ENCODE measurements at regions not wholly inside any gene's neighbourhood (a gene's known extent, or its start where the extent isn't known, plus 50 kb on each side); places are given as distances from the start of the nearest gene placed in this dataset.

DNA sequence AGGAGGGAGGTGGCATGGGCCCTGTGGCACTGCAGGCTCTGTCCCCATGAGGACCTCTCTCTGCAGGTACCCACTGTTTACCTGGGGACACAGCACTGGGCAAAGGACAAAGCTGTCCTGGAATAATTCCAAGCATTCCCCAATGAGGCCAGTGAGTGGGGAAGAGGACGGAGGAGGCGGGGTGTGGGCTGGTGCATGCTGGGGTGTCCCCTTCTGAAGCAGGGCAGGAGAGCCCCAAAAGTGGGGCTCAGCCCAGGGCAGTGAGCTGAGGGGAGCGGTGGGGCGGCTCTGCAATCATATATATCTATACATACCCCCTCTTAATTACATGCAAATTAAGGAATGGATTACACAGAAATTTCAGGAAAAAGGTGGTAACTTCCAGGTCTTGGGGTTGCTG lies 315.8 kb downstream of the ADGRD1 start:
- TF ChIP-seq, protein P1, sequence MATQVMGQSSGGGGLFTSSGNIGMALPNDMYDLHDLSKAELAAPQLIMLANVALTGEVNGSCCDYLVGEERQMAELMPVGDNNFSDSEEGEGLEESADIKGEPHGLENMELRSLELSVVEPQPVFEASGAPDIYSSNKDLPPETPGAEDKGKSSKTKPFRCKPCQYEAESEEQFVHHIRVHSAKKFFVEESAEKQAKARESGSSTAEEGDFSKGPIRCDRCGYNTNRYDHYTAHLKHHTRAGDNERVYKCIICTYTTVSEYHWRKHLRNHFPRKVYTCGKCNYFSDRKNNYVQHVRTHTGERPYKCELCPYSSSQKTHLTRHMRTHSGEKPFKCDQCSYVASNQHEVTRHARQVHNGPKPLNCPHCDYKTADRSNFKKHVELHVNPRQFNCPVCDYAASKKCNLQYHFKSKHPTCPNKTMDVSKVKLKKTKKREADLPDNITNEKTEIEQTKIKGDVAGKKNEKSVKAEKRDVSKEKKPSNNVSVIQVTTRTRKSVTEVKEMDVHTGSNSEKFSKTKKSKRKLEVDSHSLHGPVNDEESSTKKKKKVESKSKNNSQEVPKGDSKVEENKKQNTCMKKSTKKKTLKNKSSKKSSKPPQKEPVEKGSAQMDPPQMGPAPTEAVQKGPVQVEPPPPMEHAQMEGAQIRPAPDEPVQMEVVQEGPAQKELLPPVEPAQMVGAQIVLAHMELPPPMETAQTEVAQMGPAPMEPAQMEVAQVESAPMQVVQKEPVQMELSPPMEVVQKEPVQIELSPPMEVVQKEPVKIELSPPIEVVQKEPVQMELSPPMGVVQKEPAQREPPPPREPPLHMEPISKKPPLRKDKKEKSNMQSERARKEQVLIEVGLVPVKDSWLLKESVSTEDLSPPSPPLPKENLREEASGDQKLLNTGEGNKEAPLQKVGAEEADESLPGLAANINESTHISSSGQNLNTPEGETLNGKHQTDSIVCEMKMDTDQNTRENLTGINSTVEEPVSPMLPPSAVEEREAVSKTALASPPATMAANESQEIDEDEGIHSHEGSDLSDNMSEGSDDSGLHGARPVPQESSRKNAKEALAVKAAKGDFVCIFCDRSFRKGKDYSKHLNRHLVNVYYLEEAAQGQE (IDR thresholded peaks at IDR 0.05; ENCODE audit: insufficient read depth in 1 of 2, low read depth in 2 of 2, low read length in 2 of 2) = no peak
- TF ChIP-seq FOXP2 (optimal IDR thresholded peaks at IDR 0.05; ENCODE audit: borderline replicate concordance, extremely low read depth, extremely low read length, insufficient read depth) (no peak), POLR2AphosphoS5 (IDR thresholded peaks at IDR 0.05; ENCODE audit: low read depth, low read length) (no peak), TAF1 (IDR thresholded peaks at IDR 0.05; ENCODE audit: borderline replicate concordance, insufficient read depth, low read length) (no peak), SIN3A (IDR thresholded peaks at IDR 0.05; ENCODE audit: borderline replicate concordance, insufficient read depth, low read length) (no peak)

DNA sequence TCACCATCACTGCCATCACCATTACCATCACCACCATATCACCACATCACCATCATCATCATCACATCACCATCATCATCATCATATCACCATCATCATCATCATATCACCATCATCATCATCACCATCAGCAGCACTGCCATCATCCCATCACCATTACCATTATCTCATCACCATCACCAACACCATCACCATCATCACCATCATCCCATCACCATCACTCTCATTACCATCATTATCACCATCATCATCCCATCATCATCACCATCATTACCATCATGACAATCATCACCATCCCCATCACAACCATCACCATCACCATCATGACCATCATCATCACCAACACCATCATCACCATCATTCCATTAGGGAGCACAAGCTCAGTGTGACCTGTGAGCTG lies 318.0 kb downstream of the ADGRD1 start:
- no peak for TF ChIP-seq TAF1 (IDR thresholded peaks at IDR 0.05; ENCODE audit: borderline replicate concordance, insufficient read depth, low read length)
- TF ChIP-seq, protein P1 (IDR thresholded peaks at IDR 0.05; ENCODE audit: insufficient read depth in 1 of 2, low read depth in 2 of 2, low read length in 2 of 2) = no peak
- no peak for TF ChIP-seq FOXP2 (optimal IDR thresholded peaks at IDR 0.05; ENCODE audit: borderline replicate concordance, extremely low read depth, extremely low read length, insufficient read depth)
- no peak for TF ChIP-seq SIN3A (IDR thresholded peaks at IDR 0.05; ENCODE audit: borderline replicate concordance, insufficient read depth, low read length)
- TF ChIP-seq POLR2AphosphoS5 (IDR thresholded peaks at IDR 0.05; ENCODE audit: low read depth, low read length) = no peak

- TF ChIP-seq FOXP2 (optimal IDR thresholded peaks at IDR 0.05; ENCODE audit: borderline replicate concordance, extremely low read depth, extremely low read length, insufficient read depth) (no peak), TAF1 (IDR thresholded peaks at IDR 0.05; ENCODE audit: borderline replicate concordance, insufficient read depth, low read length) (no peak), SIN3A (IDR thresholded peaks at IDR 0.05; ENCODE audit: borderline replicate concordance, insufficient read depth, low read length) (no peak), POLR2AphosphoS5 (IDR thresholded peaks at IDR 0.05; ENCODE audit: low read depth, low read length) (no peak)
- TF ChIP-seq, protein P1 (IDR thresholded peaks at IDR 0.05; ENCODE audit: insufficient read depth in 1 of 2, low read depth in 2 of 2, low read length in 2 of 2) = no peak
These were observed 319.7 kb downstream of the ADGRD1 start for GRCh38 chr12:131273291-131273845.

- TF ChIP-seq SIN3A (IDR thresholded peaks at IDR 0.05; ENCODE audit: borderline replicate concordance, insufficient read depth, low read length) = no peak
- no peak for TF ChIP-seq TAF1 (IDR thresholded peaks at IDR 0.05; ENCODE audit: borderline replicate concordance, insufficient read depth, low read length)
- no peak for TF ChIP-seq FOXP2 (optimal IDR thresholded peaks at IDR 0.05; ENCODE audit: borderline replicate concordance, extremely low read depth, extremely low read length, insufficient read depth)
- TF ChIP-seq, protein P1 (IDR thresholded peaks at IDR 0.05; ENCODE audit: insufficient read depth in 1 of 2, low read depth in 2 of 2, low read length in 2 of 2) = no peak
- TF ChIP-seq POLR2AphosphoS5 (IDR thresholded peaks at IDR 0.05; ENCODE audit: low read depth, low read length) = no peak
These were observed 320.4 kb downstream of the ADGRD1 start for GRCh38 chr12:131274061-131274460.

All from PFSK-1 (cell line).